ENCODE measurements at regions not wholly inside any gene's neighbourhood (a gene's known extent, or its start where the extent isn't known, plus 50 kb on each side); places are given as distances from the start of the nearest gene placed in this dataset.

DNA sequence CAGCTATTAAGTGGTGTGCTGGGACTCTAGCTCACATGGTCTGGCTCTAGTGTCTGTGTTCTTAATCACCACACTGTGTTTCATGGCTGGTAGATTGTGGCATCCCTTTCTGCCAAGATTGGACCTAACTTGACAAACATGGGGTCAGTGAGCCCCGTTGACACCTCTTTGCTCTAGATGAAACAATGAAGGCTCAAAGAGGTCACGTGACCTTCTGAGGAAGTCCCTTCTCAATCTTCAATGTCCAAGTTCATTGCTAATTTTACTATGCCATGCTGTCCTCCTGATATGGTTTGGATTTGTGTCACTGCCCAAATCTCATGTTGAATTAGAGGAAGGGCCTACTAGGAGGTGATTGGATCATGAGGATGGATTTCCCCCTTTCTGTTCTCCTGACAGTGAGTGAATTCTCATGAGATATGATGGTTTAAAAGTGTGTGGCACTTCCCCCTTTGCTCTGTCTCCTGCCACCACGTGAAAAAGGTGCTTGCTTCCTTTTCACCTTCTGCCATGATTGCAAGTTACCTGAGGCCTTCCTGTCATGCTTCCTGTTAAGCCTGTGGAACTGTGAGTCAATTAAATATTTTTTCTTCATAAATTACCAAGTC, 177.8 kb upstream of the MYLIP start:
- Histone ChIP-seq H3K36me3 (replicated peaks in 1 of 2; ENCODE audit: control insufficient read depth in 1 of 2, insufficient read depth in 2 of 2, low read length in 1 of 2) (no peaks in the 10 kb centered on the region), H3K4me3 (ENCODE audit: low read depth in 2 of 2, low read length in 1 of 2) (no peak overlapping the region), H3K9ac (no peak overlapping the region), H3F3A (replicated peaks; ENCODE audit: insufficient read depth) (no peaks in the 10 kb centered on the region), H4K20me1 (ENCODE audit: insufficient read depth) (no peaks in the 10 kb centered on the region), H3K4me2 (no peak overlapping the region), H2AFZ (ENCODE audit: low read depth) (no peak overlapping the region), H3K27me3 (ENCODE audit: insufficient read depth) (no peaks in the 10 kb centered on the region), H3K79me2 (ENCODE audit: insufficient read depth) (no peaks in the 10 kb centered on the region), H3K9me3 (no peaks in the 10 kb centered on the region), H3K9me2 (no peaks in the 10 kb centered on the region), H3K4me1 (ENCODE audit: control insufficient read depth in 1 of 2, insufficient read depth in 2 of 2, low read depth in 1 of 2, low read length in 1 of 2) (peaks cover 8 to 30% of the 10 kb centered on the region in 2 experiments; a peak in 2 of 4 replicates), H3K27ac (ENCODE audit: low read depth in 2 of 2, low read length in 1 of 2) (no peak overlapping the region)
- ChIA-PET CTCF (interaction anchor here (1.2 to 1.3 kb wide), 2 partner anchors 13 to 178 kb away, joined by 3 read pairs; partner anchors contain the start of gene MYLIP), POLR2A (no interaction called here)
- TF ChIP-seq FOSL2 (IDR thresholded peaks at IDR 0.05; ENCODE audit: borderline replicate concordance, low read depth): no peak
- no peak for TF ChIP-seq NRF1 (IDR thresholded peaks at IDR 0.05; ENCODE audit: low read depth, low read length)
- TF ChIP-seq SMC3 (IDR thresholded peaks at IDR 0.05; ENCODE audit: low read depth, low read length): no peak
- DNase-seq: no peak
- WGBS (ENCODE audit: low lambda C conversion rate): 80% methylated on average over 3 of the region's 3 CpGs

DNA sequence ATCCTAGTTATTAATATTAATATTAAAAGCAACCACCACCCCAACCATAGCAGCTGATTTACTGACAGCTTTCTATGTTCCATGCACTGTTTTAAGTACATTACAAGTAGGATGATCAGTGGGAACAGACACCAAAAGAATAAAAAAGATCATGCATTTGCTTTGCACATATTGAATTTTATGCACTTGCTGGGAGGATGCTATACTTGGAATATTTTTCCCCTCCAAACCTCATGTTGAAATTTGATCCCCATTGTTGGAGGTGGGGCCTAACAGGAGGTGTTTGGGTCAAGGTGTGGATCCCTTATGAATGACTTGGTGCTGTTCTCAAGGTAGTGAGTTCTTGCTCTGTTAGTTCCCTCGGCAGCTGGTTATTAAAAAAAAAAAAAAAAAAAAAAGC, 178.9 kb upstream of the MYLIP start:
- H3K4me1 ChIP-seq (ENCODE audit: control insufficient read depth in 1 of 2, insufficient read depth in 2 of 2, low read depth in 1 of 2, low read length in 1 of 2): peaks cover 8 to 30% of the 10 kb centered on the region in 2 experiments; a peak in 2 of 4 replicates
- H3K4me2 ChIP-seq: no peak overlapping the region
- H3K9me2 ChIP-seq: no peaks in the 10 kb centered on the region
- H4K20me1 ChIP-seq (ENCODE audit: insufficient read depth): no peaks in the 10 kb centered on the region
- no peak overlapping the region for H3K4me3 ChIP-seq (ENCODE audit: low read depth in 2 of 2, low read length in 1 of 2)
- ChIA-PET CTCF (interaction anchor here (0.9 to 1.4 kb wide), 3 partner anchors 33 to 179 kb away, joined by 3 read pairs; partner anchors contain the start of gene MYLIP), POLR2A (no interaction called here)
- no peak overlapping the region for H2AFZ ChIP-seq (ENCODE audit: low read depth)
- 68% methylated on average over 1 of the region's 1 CpG for WGBS (ENCODE audit: low lambda C conversion rate)
- H3K9me3 ChIP-seq: no peaks in the 10 kb centered on the region
- no peak overlapping the region for H3K9ac ChIP-seq
- no peak for TF ChIP-seq SMC3 (IDR thresholded peaks at IDR 0.05; ENCODE audit: low read depth, low read length)
- no peak for TF ChIP-seq MAX (IDR thresholded peaks at IDR 0.05; ENCODE audit: low read depth)
- no peak for TF ChIP-seq EZH2phosphoT487 (IDR thresholded peaks at IDR 0.05; ENCODE audit: borderline replicate concordance, low read depth)
- TF ChIP-seq SIN3A (IDR thresholded peaks at IDR 0.05; ENCODE audit: borderline replicate concordance, low read depth, low read length): no peak
- no peak overlapping the region for H3K27ac ChIP-seq (ENCODE audit: low read depth in 2 of 2, low read length in 1 of 2)
- no peaks in the 10 kb centered on the region for H3K79me2 ChIP-seq (ENCODE audit: insufficient read depth)
- H3K36me3 ChIP-seq (replicated peaks in 1 of 2; ENCODE audit: control insufficient read depth in 1 of 2, insufficient read depth in 2 of 2, low read length in 1 of 2): no peaks in the 10 kb centered on the region
- DNase-seq: no peak
- H3K27me3 ChIP-seq (ENCODE audit: insufficient read depth): no peaks in the 10 kb centered on the region
- no peaks in the 10 kb centered on the region for H3F3A ChIP-seq (replicated peaks; ENCODE audit: insufficient read depth)

- H3K79me2 ChIP-seq (ENCODE audit: insufficient read depth): no peaks in the 10 kb centered on the region
- H3K4me1 ChIP-seq (ENCODE audit: control insufficient read depth in 1 of 2, insufficient read depth in 2 of 2, low read depth in 1 of 2, low read length in 1 of 2): peaks cover 8 to 30% of the 10 kb centered on the region in 2 experiments; a peak in 2 of 4 replicates
- POLR2A ChIA-PET: interaction anchor here (0.6 kb wide), 1 partner anchor 294 kb away, joined by 3 read pairs; no protein-coding TSS in a partner anchor
- H4K20me1 ChIP-seq (ENCODE audit: insufficient read depth): no peaks in the 10 kb centered on the region
- DNase-seq: peak; percentile 15
- peak overlapping the region in 1 of 2 experiments; percentile 22; a peak in 2 of 4 replicates for H3K27ac ChIP-seq (ENCODE audit: low read depth in 2 of 2, low read length in 1 of 2)
- H3K27me3 ChIP-seq (ENCODE audit: insufficient read depth): no peaks in the 10 kb centered on the region
- H3K9me3 ChIP-seq: no peaks in the 10 kb centered on the region
- H3K9ac ChIP-seq: no peak overlapping the region
- H3K36me3 ChIP-seq (replicated peaks in 1 of 2; ENCODE audit: control insufficient read depth in 1 of 2, insufficient read depth in 2 of 2, low read length in 1 of 2): no peaks in the 10 kb centered on the region
- CTCF ChIA-PET: interaction anchor here (0.9 to 1.4 kb wide), 3 partner anchors 33 to 180 kb away, joined by 3 read pairs; partner anchors contain the start of gene MYLIP
- no peak overlapping the region for H3K4me2 ChIP-seq
- H3F3A ChIP-seq (replicated peaks; ENCODE audit: insufficient read depth): no peaks in the 10 kb centered on the region
- H3K4me3 ChIP-seq (ENCODE audit: low read depth in 2 of 2, low read length in 1 of 2): no peak overlapping the region
- WGBS (ENCODE audit: low lambda C conversion rate): 44% methylated on average over 10 of the region's 10 CpGs
- no peak overlapping the region for H2AFZ ChIP-seq (ENCODE audit: low read depth)
- no peaks in the 10 kb centered on the region for H3K9me2 ChIP-seq
- TF ChIP-seq ZBTB33 (IDR thresholded peaks at IDR 0.05; ENCODE audit: borderline replicate concordance, low read depth): no peak
- no peak for TF ChIP-seq TAF1 (IDR thresholded peaks at IDR 0.05; ENCODE audit: borderline replicate concordance, low read depth, low read length)
- TF ChIP-seq NRF1 (IDR thresholded peaks at IDR 0.05; ENCODE audit: low read depth, low read length): no peak
- TF ChIP-seq RXRA (IDR thresholded peaks at IDR 0.05; ENCODE audit: borderline replicate concordance, low read depth): no peak
- no peak for TF ChIP-seq EZH2phosphoT487 (IDR thresholded peaks at IDR 0.05; ENCODE audit: borderline replicate concordance, low read depth)
- TF ChIP-seq CHD2 (IDR thresholded peaks at IDR 0.05; ENCODE audit: low read length, partially characterized antibody): no peak
- no peak for TF ChIP-seq USF1 (IDR thresholded peaks at IDR 0.05; ENCODE audit: borderline replicate concordance, low read depth)
- no peak for TF ChIP-seq TEAD4 (IDR thresholded peaks at IDR 0.05; ENCODE audit: borderline replicate concordance, insufficient read depth)
- no peak for TF ChIP-seq ELF1 (IDR thresholded peaks at IDR 0.05)
- no peak for TF ChIP-seq POLR2AphosphoS5 (IDR thresholded peaks at IDR 0.05; ENCODE audit: low read depth, low read length)
- TF ChIP-seq GATA2 (CRISPR knock-in tag; IDR thresholded peaks at IDR 0.05): no peak
These were observed 179.7 kb upstream of the MYLIP start for GRCh38 chr6:15948930-15949900.
